Mesendoderm (in vitro differentiated cells): ENCODE measurements at regions not wholly inside any gene's neighbourhood (a gene's known extent, or its start where the extent isn't known, plus 50 kb on each side); places are given as distances from the start of the nearest gene placed in this dataset.
"Not testable (repeated sequence)": the region's sequence is repeated elsewhere in the genome, so short reads cannot be mapped to it uniquely, and the experiment has no call there.

Source experiments
- DNase-seq: peaks from one replicate; pipeline ENCODE4 v3.0.0; 2013
- H2AK5ac ChIP-seq: 2 replicates; pipeline ENCODE4 v1.6.1; 2013; ENCODE audit warnings: low read length, inconsistent platforms
- H2BK120ac ChIP-seq: 2 replicates; pipeline ENCODE4 v1.6.1; 2013; ENCODE audit warnings: low read depth, mild to moderate bottlenecking, low read length, moderate library complexity, mixed read lengths
- H2BK15ac ChIP-seq: replicated peaks from 2 replicates; pipeline ENCODE4 v1.6.1; 2013; ENCODE audit warnings: low read depth, mild to moderate bottlenecking, moderate library complexity
- H2BK5ac ChIP-seq: 2 replicates; pipeline ENCODE4 v1.6.1; 2013; ENCODE audit warnings: low read length, inconsistent platforms
- H3K18ac ChIP-seq: 2 replicates; pipeline ENCODE4 v1.6.1; 2013; ENCODE audit warnings: mild to moderate bottlenecking, low read length, mixed read lengths
- H3K23ac ChIP-seq: one replicate; pipeline ENCODE4 v1.6.1; 2013; ENCODE audit warnings: low read length
- H3K27ac ChIP-seq: 2 replicates; pipeline ENCODE4 v1.5.1; 2013; ENCODE audit warnings: low read depth, mild to moderate bottlenecking, inconsistent platforms, low read length, moderate library complexity
- H3K27me3 ChIP-seq: 2 replicates; pipeline ENCODE4 v1.6.1; 2013; ENCODE audit warnings: low read length, control low read depth, mild to moderate bottlenecking, inconsistent platforms; ENCODE audit not compliant: insufficient read depth, poor library complexity
- H3K36me3 ChIP-seq: 2 replicates; pipeline ENCODE4 v1.6.1; 2013; ENCODE audit warnings: low read length, inconsistent platforms; ENCODE audit not compliant: control insufficient read depth, insufficient read depth
- H3K4ac ChIP-seq: one replicate; pipeline ENCODE4 v1.6.1; 2013; ENCODE audit warnings: low read depth, mild to moderate bottlenecking, low read length, moderate library complexity
- H3K4me1 ChIP-seq: 2 replicates; pipeline ENCODE4 v1.6.1; 2013; ENCODE audit warnings: low read depth, low read length, inconsistent platforms; ENCODE audit not compliant: control insufficient read depth
- H3K4me2 ChIP-seq: 2 replicates; pipeline ENCODE4 v1.6.1; 2013; ENCODE audit warnings: low read length
- H3K4me3 ChIP-seq: 2 replicates; pipeline ENCODE4 v1.5.1; 2013; ENCODE audit warnings: mild to moderate bottlenecking, low read length
- H3K56ac ChIP-seq: one replicate; pipeline ENCODE4 v1.6.1; 2013; ENCODE audit warnings: low read length
- H3K79me1 ChIP-seq: 2 replicates; pipeline ENCODE4 v1.6.1; 2013; ENCODE audit warnings: low read length, inconsistent platforms
- H3K79me2 ChIP-seq: 2 replicates; pipeline ENCODE4 v1.6.1; 2013; ENCODE audit warnings: mild to moderate bottlenecking, low read length; ENCODE audit not compliant: control insufficient read depth, insufficient read depth
- H3K9ac ChIP-seq: 2 replicates; pipeline ENCODE4 v1.6.1; 2013; ENCODE audit warnings: low read length, inconsistent platforms
- H4K5ac ChIP-seq: one replicate; pipeline ENCODE4 v1.6.1; 2013; ENCODE audit warnings: low read length
- H4K8ac ChIP-seq: one replicate; pipeline ENCODE4 v1.6.1; 2013; ENCODE audit warnings: low read depth, mild to moderate bottlenecking, control low read depth, low read length, moderate library complexity
- WGBS: extraction: QIAGEN DNeasy Blood & Tissue Kit; methylation state at CpG from one replicate; pipeline ENCODE4 v1.1.7; 2013; ENCODE audit warnings: low lambda C conversion rate, missing lambda C conversion rate; ENCODE audit not compliant: insufficient coverage; ENCODE audit errors: extremely low coverage; 5-methylcytosine and 5-hydroxymethylcytosine counted together

- not testable (repeated sequence) for H4K8ac ChIP-seq, H3K56ac ChIP-seq, H3K23ac ChIP-seq, DNase-seq, H2BK15ac ChIP-seq, H3K9ac ChIP-seq, H3K79me1 ChIP-seq, H3K4me3 ChIP-seq, H2BK120ac ChIP-seq, H4K5ac ChIP-seq, H2AK5ac ChIP-seq, H3K36me3 ChIP-seq, H3K4me2 ChIP-seq, H2BK5ac ChIP-seq, H3K27me3 ChIP-seq, H3K4me1 ChIP-seq, H3K4ac ChIP-seq, H3K79me2 ChIP-seq, H3K18ac ChIP-seq, H3K27ac ChIP-seq
- WGBS: no CpG with 5 or more reads among the region's 3 CpGs
These were observed 93.8 kb upstream of the SLCO6A1 start for GRCh38 chr5:102592586-102592985.

- Histone ChIP-seq H3K79me1 (no peaks in the 10 kb centered on the region), H3K36me3 (no peaks in the 10 kb centered on the region), H2BK15ac (no peak overlapping the region), H3K79me2 (no peaks in the 10 kb centered on the region), H3K27ac (no peak overlapping the region), H2AK5ac (no peak overlapping the region), H4K5ac (no peak overlapping the region), H3K4me3 (no peak overlapping the region), H3K27me3 (no peaks in the 10 kb centered on the region), H3K18ac (no peak overlapping the region), H3K4me1 (no peaks in the 10 kb centered on the region), H3K9ac (no peak overlapping the region), H3K56ac (no peak overlapping the region), H3K4ac (no peak overlapping the region), H3K4me2 (no peak overlapping the region), H4K8ac (no peak overlapping the region), H3K23ac (no peak overlapping the region), H2BK5ac (no peak overlapping the region), H2BK120ac (no peak overlapping the region)
- DNase-seq: no peak
- WGBS: no CpG with 5 or more reads among the region's 1 CpG
These were observed 95.4 kb upstream of the SLCO6A1 start for GRCh38 chr5:102594192-102594591.

GRCh38 chr5:102595332-102595731 is 96.5 kb upstream of the SLCO6A1 start:
- Histone ChIP-seq H4K5ac (no peak overlapping the region), H3K79me2 (no peaks in the 10 kb centered on the region), H2BK15ac (no peak overlapping the region), H2BK5ac (no peak overlapping the region), H3K4me3 (no peak overlapping the region), H3K27ac (no peak overlapping the region), H2AK5ac (no peak overlapping the region), H3K9ac (no peak overlapping the region), H3K36me3 (no peaks in the 10 kb centered on the region), H3K4me2 (no peak overlapping the region), H4K8ac (no peak overlapping the region), H3K27me3 (no peaks in the 10 kb centered on the region), H3K79me1 (no peaks in the 10 kb centered on the region), H3K56ac (no peak overlapping the region), H2BK120ac (no peak overlapping the region), H3K4me1 (no peaks in the 10 kb centered on the region), H3K4ac (no peak overlapping the region), H3K23ac (no peak overlapping the region), H3K18ac (no peak overlapping the region)
- DNase-seq: no peak

- Histone ChIP-seq H3K79me2 (no peaks in the 10 kb centered on the region), H3K27me3 (no peaks in the 10 kb centered on the region), H3K4me2 (no peak overlapping the region), H2BK15ac (no peak overlapping the region), H3K4ac (no peak overlapping the region), H3K4me3 (no peak overlapping the region), H4K5ac (no peak overlapping the region), H2BK5ac (no peak overlapping the region), H3K27ac (no peak overlapping the region), H3K4me1 (no peaks in the 10 kb centered on the region), H3K9ac (no peak overlapping the region), H3K36me3 (no peaks in the 10 kb centered on the region), H4K8ac (no peak overlapping the region), H2AK5ac (no peak overlapping the region), H3K79me1 (no peaks in the 10 kb centered on the region), H3K18ac (no peak overlapping the region), H3K56ac (no peak overlapping the region), H3K23ac (no peak overlapping the region), H2BK120ac (no peak overlapping the region)
- DNase-seq: no peak
- WGBS: no CpG with 5 or more reads among the region's 3 CpGs
These were observed 97.3 kb upstream of the SLCO6A1 start for GRCh38 chr5:102596113-102596512.

GRCh38 chr5:102596951-102597350 is 98.2 kb upstream of the SLCO6A1 start:
- no CpG with 5 or more reads among the region's 1 CpG for WGBS
- Histone ChIP-seq H3K56ac (no peak overlapping the region), H3K4me1 (no peaks in the 10 kb centered on the region), H3K36me3 (no peaks in the 10 kb centered on the region), H2AK5ac (no peak overlapping the region), H3K4ac (no peak overlapping the region), H4K8ac (no peak overlapping the region), H3K18ac (no peak overlapping the region), H3K27me3 (no peaks in the 10 kb centered on the region), H3K27ac (no peak overlapping the region), H3K4me3 (no peak overlapping the region), H3K79me2 (no peaks in the 10 kb centered on the region), H4K5ac (no peak overlapping the region), H2BK120ac (no peak overlapping the region), H3K9ac (no peak overlapping the region), H3K23ac (no peak overlapping the region), H2BK15ac (no peak overlapping the region), H2BK5ac (no peak overlapping the region), H3K79me1 (no peaks in the 10 kb centered on the region), H3K4me2 (no peak overlapping the region)
- DNase-seq: no peak

- Histone ChIP-seq H4K5ac (no peak overlapping the region), H2BK15ac (no peak overlapping the region), H3K36me3 (no peaks in the 10 kb centered on the region), H2BK120ac (no peak overlapping the region), H3K9ac (no peak overlapping the region), H3K79me2 (no peaks in the 10 kb centered on the region), H2BK5ac (no peak overlapping the region), H4K8ac (no peak overlapping the region), H3K4me3 (no peak overlapping the region), H3K18ac (no peak overlapping the region), H3K4me2 (no peak overlapping the region), H3K56ac (no peak overlapping the region), H3K27ac (no peak overlapping the region), H3K23ac (no peak overlapping the region), H2AK5ac (no peak overlapping the region), H3K4me1 (no peaks in the 10 kb centered on the region), H3K27me3 (no peaks in the 10 kb centered on the region), H3K4ac (no peak overlapping the region), H3K79me1 (no peaks in the 10 kb centered on the region)
- no peak for DNase-seq
- no CpG with 5 or more reads among the region's 2 CpGs for WGBS
These were observed 100.5 kb upstream of the SLCO6A1 start for GRCh38 chr5:102599289-102599688.
